H1 (cell line): ENCODE measurements at regions not wholly inside any gene's neighbourhood (a gene's known extent, or its start where the extent isn't known, plus 50 kb on each side); places are given as distances from the start of the nearest gene placed in this dataset.

Source experiments
- SP4 ChIP-seq: IDR thresholded peaks from 2 replicates; pipeline ENCODE4 v1.6.1; 2012; ENCODE audit warnings: low read length, inconsistent platforms

DNA sequence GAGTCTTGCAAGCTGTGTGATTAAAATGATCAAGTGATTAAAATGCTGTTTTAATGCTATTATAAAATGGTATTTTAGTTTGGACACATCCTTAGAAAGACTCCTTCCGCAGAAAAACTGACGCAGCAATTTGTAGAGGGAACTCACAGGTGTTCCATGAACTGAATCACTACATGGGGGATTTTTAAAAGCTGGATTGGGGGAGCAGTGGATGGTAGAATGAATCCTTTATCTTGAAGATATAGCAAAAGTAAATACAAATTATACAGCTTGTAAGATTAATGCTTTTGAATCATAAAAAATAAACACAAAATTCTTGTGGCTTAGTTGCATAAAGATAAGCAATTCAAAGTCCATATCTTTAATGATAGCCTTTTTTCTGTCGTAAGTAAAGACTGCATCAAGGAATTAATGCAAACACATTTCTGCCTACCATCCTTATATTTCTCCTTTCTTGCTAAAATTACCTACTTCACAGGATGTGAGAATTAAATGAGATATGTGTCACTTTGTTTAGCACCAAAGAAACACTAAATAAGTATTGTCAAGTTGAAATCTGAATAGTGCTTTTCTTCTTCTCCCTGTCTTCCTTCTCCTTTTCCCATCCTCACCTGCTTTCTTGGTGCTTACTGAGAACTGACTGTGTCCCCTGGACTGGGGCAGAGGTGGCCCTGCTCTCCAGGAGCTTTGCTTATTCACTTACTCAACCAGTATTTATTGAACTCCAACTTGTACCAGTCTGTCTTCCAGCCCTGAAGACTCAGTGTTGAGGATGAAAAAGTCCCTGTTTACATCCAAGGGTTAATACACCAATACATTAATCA is 61.5 kb upstream of the F3 start (continued):
- no peak for TF ChIP-seq SP4
